CD8-positive, alpha-beta memory T cell (primary cell): ENCODE measurements at regions not wholly inside any gene's neighbourhood (a gene's known extent, or its start where the extent isn't known, plus 50 kb on each side); places are given as distances from the start of the nearest gene placed in this dataset.
A peak's percentile ranks its signal among the peaks of the same experiment; 100 is the strongest.

Source experiments
- CTCF ChIA-PET: fragments of 350-600 bp; sonication (Branson Sonifier 250); formaldehyde crosslinking; loops from one replicate; lab custom pipeline; 2021; ENCODE audit warnings: antibody characterized with exemption; lab: Charles Lee
- POLR2A ChIA-PET: fragments of 350-600 bp; sonication (Branson Sonifier 250); formaldehyde crosslinking; loops from one replicate; lab custom pipeline; 2021; ENCODE audit warnings: antibody characterized with exemption; lab: Charles Lee
- DNase-seq, 5 donors: peaks; one replicate each; pipeline versions ENCODE4 v3.0.0 to v3.0.0-alpha.2; 2020 to 2022; ENCODE audit warnings: mixed read lengths in 1 of 5
- H3K27ac ChIP-seq: one replicate; pipeline ENCODE4 v1.7.0; 2013; ENCODE audit warnings: low read depth, mild to moderate bottlenecking, low read length, moderate library complexity
- H3K27me3 ChIP-seq: 2 replicates; pipeline ENCODE4 v1.7.0; 2013; ENCODE audit warnings: low read length, mild to moderate bottlenecking; ENCODE audit not compliant: insufficient read depth, poor library complexity, severe bottlenecking
- H3K36me3 ChIP-seq: 2 replicates; pipeline ENCODE4 v1.7.0; 2013; ENCODE audit warnings: mild to moderate bottlenecking, low read length, moderate library complexity; ENCODE audit not compliant: insufficient read depth
- H3K4me1 ChIP-seq: 2 replicates; pipeline ENCODE4 v1.7.0; 2013; ENCODE audit warnings: mild to moderate bottlenecking, low read length, moderate library complexity; ENCODE audit not compliant: insufficient read depth
- H3K4me3 ChIP-seq: 2 replicates; pipeline ENCODE4 v1.7.0; 2013; ENCODE audit warnings: mild to moderate bottlenecking, low read length
- H3K9me3 ChIP-seq: 2 replicates; pipeline ENCODE4 v1.7.0; 2013; ENCODE audit warnings: mild to moderate bottlenecking, low read length
- H3K27ac Mint-ChIP-seq, 8 donors: one replicate each; pipeline ENCODE4 v1.8.0; 2020 to 2021; ENCODE audit warnings: mixed read lengths in 8 of 8, mild to moderate bottlenecking in 6 of 8, inconsistent platforms in 3 of 8, moderate library complexity in 3 of 8
- H3K27me3 Mint-ChIP-seq, 2 donors: one replicate each; pipeline ENCODE4 v1.8.0; 2020 to 2021; ENCODE audit warnings: mixed read lengths in 2 of 2, mild to moderate bottlenecking in 1 of 2, moderate library complexity in 1 of 2
- H3K36me3 Mint-ChIP-seq, 3 donors: one replicate each; pipeline ENCODE4 v1.8.0; 2020 to 2021; ENCODE audit warnings: mixed read lengths in 3 of 3, inconsistent platforms in 1 of 3, mild to moderate bottlenecking in 1 of 3
- H3K4me1 Mint-ChIP-seq, 3 donors: one replicate each; pipeline ENCODE4 v1.8.0; 2020 to 2021; ENCODE audit warnings: mixed read lengths in 3 of 3, inconsistent platforms in 1 of 3, mild to moderate bottlenecking in 1 of 3
- H3K4me3 Mint-ChIP-seq, 7 donors: one replicate each; pipeline ENCODE4 v1.8.0; 2020 to 2021; ENCODE audit warnings: mixed read lengths in 7 of 7, mild to moderate bottlenecking in 6 of 7, moderate library complexity in 4 of 7, inconsistent platforms in 2 of 7
- H3K9me3 Mint-ChIP-seq, 5 donors: one replicate each; pipeline ENCODE4 v1.8.0; 2020 to 2022; ENCODE audit warnings: mixed read lengths in 5 of 5, mild to moderate bottlenecking in 3 of 5, moderate library complexity in 2 of 5, inconsistent platforms in 1 of 5

DNA sequence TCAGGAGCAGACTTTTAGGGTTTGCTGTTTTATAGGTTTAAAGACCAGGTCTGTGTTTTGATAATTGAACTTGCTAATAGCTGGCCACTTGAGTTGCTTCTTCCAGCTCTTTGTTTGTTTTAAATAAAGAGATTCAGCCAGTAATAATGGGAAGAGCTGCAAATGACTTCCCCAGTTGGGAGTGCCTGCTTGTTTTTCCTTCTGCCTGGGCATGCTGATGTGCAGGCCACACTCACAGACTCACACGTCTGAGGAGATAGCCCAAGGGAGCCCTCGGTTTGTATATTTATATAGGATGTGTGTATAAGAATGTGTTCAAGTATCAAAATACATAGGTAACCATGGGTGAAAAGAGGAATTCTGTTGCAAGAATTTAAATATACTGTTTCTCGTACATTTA lies 78.2 kb upstream of the BOC start:
- ChIA-PET POLR2A (no interaction called here), CTCF (interaction anchor here (1.0 kb wide), 1 partner anchor 155 kb away, joined by 3 read pairs; no protein-coding TSS in a partner anchor)
- Mint-ChIP-seq H3K9me3 (peaks cover 0 to 5% (median 2%) of the 10 kb centered on the region in 5 donors), H3K27me3 (no peaks in the 10 kb centered on the region), H3K4me1 (no peaks in the 10 kb centered on the region), H3K36me3 (no peaks in the 10 kb centered on the region), H3K27ac (no peak overlapping the region), H3K4me3 (no peak overlapping the region)
- H3K36me3 ChIP-seq, result no peaks in the 10 kb centered on the region
- H3K27me3 ChIP-seq, result no peaks in the 10 kb centered on the region
- H3K27ac ChIP-seq, result no peak overlapping the region
- no peaks in the 10 kb centered on the region for H3K9me3 ChIP-seq
- DNase-seq, result no peak
- no peaks in the 10 kb centered on the region for H3K4me1 ChIP-seq
- H3K4me3 ChIP-seq, result no peak overlapping the region

- POLR2A ChIA-PET, result no interaction called here
- DNase-seq, result no peak
- no peak overlapping the region for H3K4me3 Mint-ChIP-seq
- CTCF ChIA-PET, result no interaction called here
- no peaks in the 10 kb centered on the region for H3K4me1 ChIP-seq
- no peak overlapping the region for H3K27ac Mint-ChIP-seq
- no peaks in the 10 kb centered on the region for H3K4me1 Mint-ChIP-seq
- no peaks in the 10 kb centered on the region for H3K9me3 ChIP-seq
- no peak overlapping the region for H3K27ac ChIP-seq
- peaks cover 0 to 7% (median 0%) of the 10 kb centered on the region in 3 donors for H3K36me3 Mint-ChIP-seq
- H3K27me3 Mint-ChIP-seq, result no peaks in the 10 kb centered on the region
- H3K36me3 ChIP-seq, result no peaks in the 10 kb centered on the region
- H3K9me3 Mint-ChIP-seq, result peaks cover 2 to 5% (median 3%) of the 10 kb centered on the region in 5 donors
- no peak overlapping the region for H3K4me3 ChIP-seq
- no peaks in the 10 kb centered on the region for H3K27me3 ChIP-seq
These were observed 75.3 kb upstream of the BOC start for GRCh38 chr3:113136071-113136470.

GRCh38 chr3:113136544-113136943 lies 74.8 kb upstream of the BOC start:
- Mint-ChIP-seq H3K4me3 (no peak overlapping the region), H3K27ac (no peak overlapping the region), H3K9me3 (peaks cover 2 to 5% (median 3%) of the 10 kb centered on the region in 5 donors), H3K4me1 (no peaks in the 10 kb centered on the region), H3K36me3 (peaks cover 0 to 7% (median 0%) of the 10 kb centered on the region in 3 donors), H3K27me3 (no peaks in the 10 kb centered on the region)
- no peaks in the 10 kb centered on the region for H3K4me1 ChIP-seq
- H3K27ac ChIP-seq, result no peak overlapping the region
- no peak for DNase-seq
- H3K27me3 ChIP-seq, result no peaks in the 10 kb centered on the region
- H3K4me3 ChIP-seq, result no peak overlapping the region
- no peaks in the 10 kb centered on the region for H3K9me3 ChIP-seq
- ChIA-PET CTCF (no interaction called here), POLR2A (no interaction called here)
- no peaks in the 10 kb centered on the region for H3K36me3 ChIP-seq

DNA sequence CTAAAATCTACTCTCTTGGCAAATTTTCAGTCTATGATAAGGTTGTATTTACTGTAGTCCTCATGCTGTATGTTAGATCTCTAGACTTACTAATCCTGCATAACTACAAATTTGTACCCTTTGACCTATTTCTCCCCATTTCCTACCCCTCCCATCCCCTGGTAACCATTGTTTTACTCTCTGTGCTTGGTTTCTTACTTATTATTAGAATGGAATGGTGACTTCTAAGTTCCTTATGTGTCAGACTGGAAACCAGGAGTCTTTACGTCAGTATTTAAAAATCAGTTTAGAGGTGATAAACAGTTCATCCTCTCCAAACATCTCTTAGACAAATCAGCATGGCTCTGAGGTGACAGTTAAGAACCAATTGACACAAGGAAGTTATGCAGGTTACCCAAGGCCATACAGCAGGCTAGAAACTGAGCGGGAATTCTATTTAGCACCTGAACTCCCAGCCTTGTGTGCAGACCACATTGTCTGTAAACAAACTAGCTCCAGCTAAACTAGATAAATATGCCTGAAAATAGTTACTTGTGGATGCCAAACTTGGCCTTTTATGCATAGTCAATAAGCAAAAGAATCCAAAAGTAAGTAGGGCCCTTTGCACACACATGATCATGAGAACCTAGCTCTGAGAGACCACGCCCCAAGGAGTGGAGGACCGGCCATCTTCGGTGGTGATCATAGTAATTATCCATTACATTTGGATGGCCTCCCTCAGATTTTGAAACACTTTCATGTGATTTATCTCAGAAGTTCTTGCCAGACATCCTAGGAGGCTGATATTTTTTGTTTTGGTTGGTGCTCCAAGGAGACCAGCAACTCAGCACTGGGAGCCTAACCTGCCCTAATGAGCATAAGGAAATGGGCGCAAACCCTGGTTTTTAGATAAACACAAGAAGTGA lies 72.3 kb upstream of the BOC start:
- no peak overlapping the region for H3K27ac ChIP-seq
- H3K4me1 Mint-ChIP-seq, result no peaks in the 10 kb centered on the region
- peaks cover 0 to 7% (median 0%) of the 10 kb centered on the region in 3 donors for H3K36me3 Mint-ChIP-seq
- no peak for DNase-seq
- peaks cover 0 to 6% of the 10 kb centered on the region in 2 donors for H3K27me3 Mint-ChIP-seq
- ChIA-PET CTCF (no interaction called here), POLR2A (no interaction called here)
- H3K4me3 ChIP-seq, result no peak overlapping the region
- no peaks in the 10 kb centered on the region for H3K27me3 ChIP-seq
- no peak overlapping the region for H3K27ac Mint-ChIP-seq
- H3K9me3 Mint-ChIP-seq, result peaks cover 2 to 5% (median 4%) of the 10 kb centered on the region in 5 donors
- H3K36me3 ChIP-seq, result no peaks in the 10 kb centered on the region
- H3K9me3 ChIP-seq, result no peaks in the 10 kb centered on the region
- no peaks in the 10 kb centered on the region for H3K4me1 ChIP-seq
- no peak overlapping the region for H3K4me3 Mint-ChIP-seq

DNA sequence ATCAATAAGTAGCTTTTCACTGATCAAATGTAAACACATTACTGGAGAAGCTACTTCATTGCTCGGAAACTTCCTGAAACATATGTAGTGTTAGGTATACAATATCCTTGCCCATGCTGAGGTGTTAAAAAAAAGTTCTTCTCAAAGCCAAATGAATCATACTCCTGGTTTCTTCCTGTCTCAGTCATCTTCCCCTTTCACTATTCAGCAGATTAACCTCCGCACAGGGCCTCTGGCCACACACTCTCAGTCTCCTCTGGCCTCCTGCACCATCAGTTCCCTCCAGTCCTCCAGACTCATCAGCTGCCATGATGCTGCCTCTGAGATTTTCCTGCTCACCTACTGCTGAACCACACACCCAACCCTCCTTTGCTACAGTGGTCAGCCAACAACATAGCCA lies 70.5 kb upstream of the BOC start:
- Mint-ChIP-seq H3K4me3 (no peak overlapping the region), H3K27ac (no peak overlapping the region), H3K27me3 (peaks cover 0 to 9% of the 10 kb centered on the region in 2 donors), H3K36me3 (peaks cover 0 to 7% (median 0%) of the 10 kb centered on the region in 3 donors), H3K4me1 (no peaks in the 10 kb centered on the region), H3K9me3 (peaks cover 2 to 5% (median 4%) of the 10 kb centered on the region in 5 donors)
- CTCF ChIA-PET, result no interaction called here
- Histone ChIP-seq H3K9me3 (no peaks in the 10 kb centered on the region), H3K27ac (no peak overlapping the region), H3K27me3 (no peaks in the 10 kb centered on the region), H3K4me1 (no peaks in the 10 kb centered on the region), H3K36me3 (no peaks in the 10 kb centered on the region), H3K4me3 (no peak overlapping the region)
- POLR2A ChIA-PET, result interaction anchor here (0.7 kb wide), 1 partner anchor 10 kb away, joined by 4 read pairs; no protein-coding TSS in a partner anchor
- DNase-seq, result no peak

- Histone ChIP-seq H3K4me1 (no peaks in the 10 kb centered on the region), H3K9me3 (no peaks in the 10 kb centered on the region), H3K36me3 (no peaks in the 10 kb centered on the region), H3K27me3 (no peaks in the 10 kb centered on the region), H3K27ac (no peak overlapping the region), H3K4me3 (no peak overlapping the region)
- Mint-ChIP-seq H3K4me1 (no peaks in the 10 kb centered on the region), H3K27ac (peak overlapping the region in 1 of 8 donors; percentile 43), H3K9me3 (peaks cover 2 to 5% (median 4%) of the 10 kb centered on the region in 5 donors), H3K27me3 (peaks cover 0 to 14% of the 10 kb centered on the region in 2 donors), H3K4me3 (no peak overlapping the region), H3K36me3 (peaks cover 0 to 7% (median 0%) of the 10 kb centered on the region in 3 donors)
- CTCF ChIA-PET, result no interaction called here
- POLR2A ChIA-PET, result no interaction called here
- no peak for DNase-seq
These were observed 69.8 kb upstream of the BOC start for GRCh38 chr3:113141543-113141942.

DNA sequence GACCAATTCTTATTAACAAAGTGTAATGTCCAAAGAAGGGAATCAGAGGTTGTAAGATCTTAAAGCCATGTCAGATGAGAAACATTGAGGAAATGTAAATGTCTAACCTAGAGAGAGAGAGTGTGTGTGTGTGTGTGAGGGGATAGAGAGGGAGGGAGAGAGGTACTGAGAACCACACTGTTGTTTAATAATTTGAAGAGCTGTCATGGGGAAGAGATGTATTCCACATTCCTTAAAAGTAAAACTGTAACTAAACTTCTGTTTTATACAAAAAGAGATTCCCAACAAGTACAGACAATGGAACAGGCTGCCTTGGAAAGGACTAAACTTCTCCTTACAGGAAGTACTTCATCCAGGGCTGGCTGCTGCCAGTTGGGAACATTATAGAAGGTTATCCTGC lies 68.9 kb upstream of the BOC start:
- CTCF ChIA-PET, result no interaction called here
- no peaks in the 10 kb centered on the region for H3K4me1 Mint-ChIP-seq

GRCh38 chr3:113143353-113143752 lies 68.0 kb upstream of the BOC start:
- Histone ChIP-seq H3K36me3 (no peaks in the 10 kb centered on the region), H3K9me3 (no peaks in the 10 kb centered on the region), H3K27me3 (no peaks in the 10 kb centered on the region), H3K4me1 (no peaks in the 10 kb centered on the region), H3K27ac (no peak overlapping the region), H3K4me3 (no peak overlapping the region)
- H3K9me3 Mint-ChIP-seq, result peaks cover 0 to 4% (median 0%) of the 10 kb centered on the region in 5 donors
- peaks cover 0 to 6% (median 0%) of the 10 kb centered on the region in 3 donors for H3K36me3 Mint-ChIP-seq
- DNase-seq, result no peak
- H3K27me3 Mint-ChIP-seq, result peaks cover 1 to 15% of the 10 kb centered on the region in 2 donors
- no peaks in the 10 kb centered on the region for H3K4me1 Mint-ChIP-seq
- no peak overlapping the region for H3K4me3 Mint-ChIP-seq
- H3K27ac Mint-ChIP-seq, result no peak overlapping the region
- ChIA-PET POLR2A (no interaction called here), CTCF (no interaction called here)

More for the DNA sequence above, 68.9 kb upstream of the BOC start:
- H3K4me3 ChIP-seq, result no peak overlapping the region
- no peaks in the 10 kb centered on the region for H3K4me1 ChIP-seq
- no peak for DNase-seq
- H3K27me3 Mint-ChIP-seq, result peaks cover 0 to 15% of the 10 kb centered on the region in 2 donors
- H3K27ac Mint-ChIP-seq, result no peak overlapping the region
- no peak overlapping the region for H3K27ac ChIP-seq
- no peaks in the 10 kb centered on the region for H3K36me3 ChIP-seq
- H3K36me3 Mint-ChIP-seq, result peaks cover 0 to 7% (median 0%) of the 10 kb centered on the region in 3 donors
- POLR2A ChIA-PET, result no interaction called here
- H3K4me3 Mint-ChIP-seq, result no peak overlapping the region
- no peaks in the 10 kb centered on the region for H3K9me3 ChIP-seq
- H3K9me3 Mint-ChIP-seq, result peaks cover 0 to 5% (median 3%) of the 10 kb centered on the region in 5 donors
- no peaks in the 10 kb centered on the region for H3K27me3 ChIP-seq
